Fibroblast of the aortic adventitia (primary cell): ENCODE measurements at regions not wholly inside any gene's neighbourhood (a gene's known extent, or its start where the extent isn't known, plus 50 kb on each side); places are given as distances from the start of the nearest gene placed in this dataset.

Experiments
- DNase-seq: peaks from one replicate; pipeline ENCODE4 v3.0.0-alpha.2; 2010; ENCODE audit warnings: low read depth
- H3K4me3 ChIP-seq: 2 replicates; pipeline ENCODE4 v1.5.1; 2011; ENCODE audit warnings: low read depth, mild to moderate bottlenecking, control low read depth, low read length, moderate library complexity
- TF ChIP-seq, protein P1 (sequence below): IDR thresholded peaks from 2 replicates; pipeline ENCODE4 v1.5.1; 2011; ENCODE audit warnings: mild to moderate bottlenecking, low read length, control low read depth, inconsistent platforms; ENCODE audit not compliant: insufficient read depth

DNA sequence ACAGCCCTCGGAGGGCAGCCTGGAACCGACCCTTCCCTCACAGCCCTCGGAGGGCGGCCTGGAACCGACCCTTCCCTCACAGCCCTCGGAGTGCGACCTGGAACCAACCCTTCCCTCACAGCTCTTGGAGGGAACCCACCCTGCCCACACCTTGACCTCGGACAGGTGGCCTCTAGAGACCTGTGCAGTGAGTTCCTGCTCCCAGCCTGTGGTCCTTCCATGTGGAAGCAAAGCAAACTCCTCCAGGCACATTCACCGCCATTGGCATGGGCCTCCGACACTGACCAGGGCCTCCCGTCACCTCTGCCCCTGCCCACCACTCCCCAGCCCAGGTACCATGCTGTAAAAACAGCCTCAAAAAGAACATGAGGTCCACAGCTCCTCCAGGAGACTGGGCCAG lies 272.1 kb downstream of the BRD1 start:
- H3K4me3 ChIP-seq, result no peak overlapping the region
- TF ChIP-seq, protein P1, sequence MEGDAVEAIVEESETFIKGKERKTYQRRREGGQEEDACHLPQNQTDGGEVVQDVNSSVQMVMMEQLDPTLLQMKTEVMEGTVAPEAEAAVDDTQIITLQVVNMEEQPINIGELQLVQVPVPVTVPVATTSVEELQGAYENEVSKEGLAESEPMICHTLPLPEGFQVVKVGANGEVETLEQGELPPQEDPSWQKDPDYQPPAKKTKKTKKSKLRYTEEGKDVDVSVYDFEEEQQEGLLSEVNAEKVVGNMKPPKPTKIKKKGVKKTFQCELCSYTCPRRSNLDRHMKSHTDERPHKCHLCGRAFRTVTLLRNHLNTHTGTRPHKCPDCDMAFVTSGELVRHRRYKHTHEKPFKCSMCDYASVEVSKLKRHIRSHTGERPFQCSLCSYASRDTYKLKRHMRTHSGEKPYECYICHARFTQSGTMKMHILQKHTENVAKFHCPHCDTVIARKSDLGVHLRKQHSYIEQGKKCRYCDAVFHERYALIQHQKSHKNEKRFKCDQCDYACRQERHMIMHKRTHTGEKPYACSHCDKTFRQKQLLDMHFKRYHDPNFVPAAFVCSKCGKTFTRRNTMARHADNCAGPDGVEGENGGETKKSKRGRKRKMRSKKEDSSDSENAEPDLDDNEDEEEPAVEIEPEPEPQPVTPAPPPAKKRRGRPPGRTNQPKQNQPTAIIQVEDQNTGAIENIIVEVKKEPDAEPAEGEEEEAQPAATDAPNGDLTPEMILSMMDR, result no peak
- DNase-seq, result no peak

DNA sequence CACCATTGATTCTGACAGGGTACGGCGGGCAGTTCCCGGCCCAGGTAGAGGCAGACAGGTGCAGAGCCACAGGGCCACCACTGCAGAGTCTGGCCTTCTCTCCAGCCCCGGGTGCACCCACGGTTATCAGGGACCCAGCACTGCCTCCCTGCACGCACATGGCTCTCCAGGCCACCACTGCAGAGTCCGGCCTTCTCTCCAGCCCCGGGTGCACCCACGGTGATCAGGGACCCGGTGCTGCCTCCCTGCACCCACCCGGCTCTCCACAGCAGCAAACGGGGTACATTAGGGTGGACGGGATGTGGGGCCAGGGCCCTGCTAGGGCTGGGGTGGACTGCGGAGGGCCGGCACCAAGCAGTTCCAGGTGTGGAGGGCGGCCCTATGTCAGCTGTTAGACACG lies 272.9 kb downstream of the BRD1 start:
- TF ChIP-seq, protein P1, result no peak
- no peak overlapping the region for H3K4me3 ChIP-seq
- DNase-seq, result no peak

DNA sequence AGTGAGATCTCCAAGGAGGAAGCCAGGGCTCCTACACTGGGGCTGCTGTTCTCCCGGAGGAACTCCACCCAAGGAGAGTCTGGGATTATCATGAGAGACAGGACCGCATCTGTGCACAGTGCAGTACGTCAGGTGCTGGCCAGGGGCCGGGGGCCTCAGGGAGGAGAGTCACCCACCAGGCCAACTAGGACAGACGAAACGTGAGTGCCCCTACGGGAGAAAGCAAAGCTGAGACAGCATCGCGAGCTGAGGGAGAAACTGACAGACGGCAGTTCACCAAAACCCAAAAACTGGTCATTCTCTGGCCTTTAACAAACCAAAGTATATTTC lies 273.4 kb downstream of the BRD1 start:
- DNase-seq, result no peak
- no peak overlapping the region for H3K4me3 ChIP-seq
- TF ChIP-seq, protein P1, result no peak

GRCh38 chr22:49553518-49554295 lies 274.0 kb downstream of the BRD1 start:
- TF ChIP-seq, protein P1, result no peak
- no peak for DNase-seq

GRCh38 chr22:49553076-49553475 lies 274.6 kb downstream of the BRD1 start:
- no peak for DNase-seq
- TF ChIP-seq, protein P1, result no peak

More at GRCh38 chr22:49553518-49554295, 274.0 kb downstream of the BRD1 start:
- no peak overlapping the region for H3K4me3 ChIP-seq

GRCh38 chr22:49551897-49552614 lies 275.6 kb downstream of the BRD1 start:
- no peak overlapping the region for H3K4me3 ChIP-seq
- DNase-seq, result no peak
- TF ChIP-seq, protein P1, result no peak

More at GRCh38 chr22:49553076-49553475, 274.6 kb downstream of the BRD1 start:
- H3K4me3 ChIP-seq, result no peak overlapping the region

- TF ChIP-seq, protein P1, result no peak
- no peak overlapping the region for H3K4me3 ChIP-seq
- DNase-seq, result no peak
These were observed 276.2 kb downstream of the BRD1 start for GRCh38 chr22:49551446-49551845.
